ENCODE measurements at regions not wholly inside any gene's neighbourhood (a gene's known extent, or its start where the extent isn't known, plus 50 kb on each side); places are given as distances from the start of the nearest gene placed in this dataset.

DNA sequence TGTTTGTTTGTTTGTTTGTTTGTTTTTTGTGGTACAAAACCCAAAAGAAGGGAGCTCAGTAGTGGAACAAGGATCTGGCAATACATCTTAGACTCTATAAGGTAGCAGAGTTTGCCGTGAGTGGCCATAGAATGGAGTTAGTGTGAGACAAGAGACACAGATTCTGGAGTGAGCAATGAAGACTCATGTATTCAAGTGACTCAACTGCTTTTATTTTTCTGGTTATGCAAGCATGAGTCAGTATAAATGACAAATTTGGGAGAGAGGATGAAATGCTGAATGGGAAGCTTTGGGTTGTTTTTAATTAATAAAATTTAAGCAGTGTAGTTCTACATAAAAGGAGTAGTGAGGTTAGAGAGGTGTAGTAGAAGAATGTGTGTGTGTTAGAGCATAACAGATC, 143.6 kb upstream of the ANO5 start:
- no peak for DNase-seq
- no peak for ATAC-seq
- WGBS, 2 donors, result 90 to 97% methylated on average over 1 of the region's 1 CpG
- Histone ChIP-seq H3K4me1 (no peaks in the 10 kb centered on the region), H3K9me3 (no peaks in the 10 kb centered on the region), H3K4me3 (no peak overlapping the region), H3K27ac (no peak overlapping the region), H3K36me3 (replicated peaks in 1 of 2; ENCODE audit: insufficient read depth in 1 of 2, low read depth in 2 of 2) (no peaks in the 10 kb centered on the region), H3K27me3 (no peaks in the 10 kb centered on the region)
- intact Hi-C loops (cut with DNase I), result no loop called here
- no peak for TF ChIP-seq POLR2A (IDR thresholded peaks at IDR 0.05)
- TF ChIP-seq, protein P1, sequence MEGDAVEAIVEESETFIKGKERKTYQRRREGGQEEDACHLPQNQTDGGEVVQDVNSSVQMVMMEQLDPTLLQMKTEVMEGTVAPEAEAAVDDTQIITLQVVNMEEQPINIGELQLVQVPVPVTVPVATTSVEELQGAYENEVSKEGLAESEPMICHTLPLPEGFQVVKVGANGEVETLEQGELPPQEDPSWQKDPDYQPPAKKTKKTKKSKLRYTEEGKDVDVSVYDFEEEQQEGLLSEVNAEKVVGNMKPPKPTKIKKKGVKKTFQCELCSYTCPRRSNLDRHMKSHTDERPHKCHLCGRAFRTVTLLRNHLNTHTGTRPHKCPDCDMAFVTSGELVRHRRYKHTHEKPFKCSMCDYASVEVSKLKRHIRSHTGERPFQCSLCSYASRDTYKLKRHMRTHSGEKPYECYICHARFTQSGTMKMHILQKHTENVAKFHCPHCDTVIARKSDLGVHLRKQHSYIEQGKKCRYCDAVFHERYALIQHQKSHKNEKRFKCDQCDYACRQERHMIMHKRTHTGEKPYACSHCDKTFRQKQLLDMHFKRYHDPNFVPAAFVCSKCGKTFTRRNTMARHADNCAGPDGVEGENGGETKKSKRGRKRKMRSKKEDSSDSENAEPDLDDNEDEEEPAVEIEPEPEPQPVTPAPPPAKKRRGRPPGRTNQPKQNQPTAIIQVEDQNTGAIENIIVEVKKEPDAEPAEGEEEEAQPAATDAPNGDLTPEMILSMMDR (IDR thresholded peaks at IDR 0.05), result no peak

DNA sequence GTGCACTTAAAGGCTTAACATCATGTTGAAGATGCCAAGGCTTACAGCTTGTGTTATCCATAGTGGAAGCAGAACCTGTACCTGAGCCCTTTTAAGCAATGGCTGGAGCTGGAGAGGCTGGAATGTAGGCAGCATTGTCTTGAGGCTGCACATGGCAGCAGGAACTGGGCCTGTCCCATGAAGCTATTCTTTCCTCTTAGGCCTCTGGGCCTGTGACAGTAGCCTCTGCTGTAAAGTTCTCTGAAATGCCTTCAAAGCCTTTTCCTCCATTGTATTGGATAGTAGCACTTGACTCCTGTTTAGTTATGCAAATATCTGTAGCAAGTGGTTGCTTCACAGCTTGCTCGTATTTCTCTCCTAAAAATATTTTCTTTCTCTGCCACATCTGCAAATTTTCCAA, 127.4 kb upstream of the ANO5 start:
- TF ChIP-seq POLR2A (IDR thresholded peaks at IDR 0.05), result no peak
- TF ChIP-seq, protein P1 (IDR thresholded peaks at IDR 0.05), result no peak
- Histone ChIP-seq H3K4me1 (no peaks in the 10 kb centered on the region), H3K4me3 (no peak overlapping the region), H3K36me3 (replicated peaks in 1 of 2; ENCODE audit: insufficient read depth in 1 of 2, low read depth in 2 of 2) (no peaks in the 10 kb centered on the region), H3K27me3 (no peaks in the 10 kb centered on the region), H3K27ac (no peak overlapping the region), H3K9me3 (no peaks in the 10 kb centered on the region)
- 61 to 68% methylated on average over 1 of the region's 1 CpG for WGBS, 2 donors
- intact Hi-C loops (cut with DNase I), result no loop called here
- ATAC-seq (no peak), DNase-seq (no peak)

DNA sequence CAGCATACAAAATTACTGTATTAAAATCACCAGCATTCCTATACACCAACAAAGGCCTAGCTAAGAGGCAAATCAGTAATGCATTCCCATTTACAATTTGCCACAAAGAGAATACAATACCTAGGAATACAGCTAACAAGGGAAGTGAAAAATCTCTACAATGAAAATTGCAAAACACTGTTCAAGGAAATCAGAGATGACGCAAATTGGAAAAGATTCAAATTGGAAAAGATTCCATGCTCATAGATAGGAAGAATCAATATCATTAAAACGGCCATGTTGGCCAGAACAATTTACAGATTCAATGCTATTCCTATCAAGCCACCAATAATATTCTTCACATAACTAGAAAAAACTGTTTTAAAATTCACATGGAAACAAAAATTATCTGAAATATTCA, 123.0 kb upstream of the ANO5 start:
- 32 to 43% methylated on average over 2 of the region's 2 CpGs for WGBS, 2 donors
- H3K4me1 ChIP-seq, result no peaks in the 10 kb centered on the region
- H3K4me3 ChIP-seq, result no peak overlapping the region
- ATAC-seq, result no peak
- intact Hi-C loops (cut with DNase I), result no loop called here
- no peaks in the 10 kb centered on the region for H3K27me3 ChIP-seq
- H3K9me3 ChIP-seq, result no peaks in the 10 kb centered on the region
- H3K36me3 ChIP-seq (replicated peaks in 1 of 2; ENCODE audit: insufficient read depth in 1 of 2, low read depth in 2 of 2), result no peaks in the 10 kb centered on the region
- H3K27ac ChIP-seq, result no peak overlapping the region
- no peak for TF ChIP-seq POLR2A (IDR thresholded peaks at IDR 0.05)
- TF ChIP-seq, protein P1 (IDR thresholded peaks at IDR 0.05), result no peak
- no peak for DNase-seq

DNA sequence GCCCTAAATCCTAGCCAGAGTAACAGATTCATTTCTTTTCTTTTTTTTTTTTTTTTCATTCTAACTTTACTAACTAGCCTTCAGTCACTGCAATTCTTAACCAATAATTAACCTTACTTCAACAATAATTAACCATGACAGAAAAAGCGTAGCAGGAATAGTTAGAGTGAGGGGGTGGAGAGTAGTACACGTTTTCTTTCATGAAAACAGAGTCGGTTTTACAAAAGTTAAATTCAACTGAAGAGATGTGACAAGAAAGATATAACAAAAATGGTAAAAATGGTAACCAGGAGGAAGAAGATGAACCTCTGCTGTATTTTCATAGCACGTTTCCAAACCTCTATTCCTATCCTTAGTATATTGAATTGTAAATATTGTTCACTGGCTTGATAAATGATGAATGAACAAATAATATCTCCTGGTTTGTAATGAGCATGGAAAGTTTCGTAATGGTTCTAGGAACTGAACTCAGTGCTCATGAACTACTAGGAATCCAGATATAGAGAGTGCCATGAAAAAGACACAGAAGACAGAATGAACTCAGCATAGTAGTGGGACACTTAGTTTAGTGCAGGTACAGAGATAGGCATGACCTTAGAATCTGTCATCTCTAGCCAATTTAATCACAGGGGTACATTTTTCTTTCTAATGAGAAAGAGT, 116.5 kb upstream of the ANO5 start:
- Histone ChIP-seq H3K36me3 (replicated peaks in 1 of 2; ENCODE audit: insufficient read depth in 1 of 2, low read depth in 2 of 2) (no peaks in the 10 kb centered on the region), H3K4me1 (peaks cover 44% of the 10 kb centered on the region), H3K4me3 (no peak overlapping the region), H3K9me3 (no peaks in the 10 kb centered on the region), H3K27ac (peak overlapping the region in 3 of 4 donors; percentile 3 to 62 (median 45)), H3K27me3 (no peaks in the 10 kb centered on the region)
- DNase-seq (no peak), ATAC-seq (peak; percentile 64)
- intact Hi-C loops (cut with DNase I), result no loop called here
- WGBS, 2 donors, result 10 to 19% methylated on average over 5 of the region's 5 CpGs
- TF ChIP-seq, protein P1 (IDR thresholded peaks at IDR 0.05), result no peak
- TF ChIP-seq POLR2A (IDR thresholded peaks at IDR 0.05), result no peak

DNA sequence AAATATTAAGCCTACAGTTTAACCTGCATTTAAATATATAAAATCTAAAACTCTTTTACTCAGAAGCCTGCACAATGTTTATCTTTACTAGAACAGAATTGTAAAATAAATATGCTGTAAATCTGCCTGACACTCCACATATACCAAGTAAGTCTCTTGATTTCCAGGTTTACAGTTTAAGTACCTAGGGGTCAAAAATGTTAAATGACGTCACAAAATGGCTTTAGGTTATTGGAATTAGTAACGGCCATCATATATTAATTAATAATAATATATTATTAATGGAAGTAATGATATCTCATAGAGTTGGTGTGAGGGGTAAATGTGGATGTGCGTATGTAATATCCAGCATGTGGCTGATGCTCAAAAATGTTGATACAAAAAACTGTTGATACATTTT, 114.8 kb upstream of the ANO5 start:
- H3K4me3 ChIP-seq, result no peak overlapping the region
- intact Hi-C loops (cut with DNase I), result no loop called here
- no peaks in the 10 kb centered on the region for H3K27me3 ChIP-seq
- no peak for ATAC-seq
- 79 to 83% methylated on average over 3 of the region's 3 CpGs for WGBS, 2 donors
- H3K4me1 ChIP-seq, result peaks cover 55% of the 10 kb centered on the region
- H3K9me3 ChIP-seq, result no peaks in the 10 kb centered on the region
- DNase-seq, result no peak
- no peaks in the 10 kb centered on the region for H3K36me3 ChIP-seq (replicated peaks in 1 of 2; ENCODE audit: insufficient read depth in 1 of 2, low read depth in 2 of 2)
- no peak overlapping the region for H3K27ac ChIP-seq
- TF ChIP-seq, protein P1 (IDR thresholded peaks at IDR 0.05), result no peak
- no peak for TF ChIP-seq POLR2A (IDR thresholded peaks at IDR 0.05)

Measured in body of pancreas (tissue), 4 donors.